Umbilical cord (tissue), 1 donor: ENCODE measurements at regions not wholly inside any gene's neighbourhood (a gene's known extent, or its start where the extent isn't known, plus 50 kb on each side); places are given as distances from the start of the nearest gene placed in this dataset.

ENCODE experiments used
- DNase-seq: peaks from one replicate; pipeline ENCODE4 v3.0.0-alpha.2; 2015; ENCODE audit warnings: low spot score

- DNase-seq: no peak
These were observed 169.1 kb downstream of the GUCY2F start for GRCh38 chrX:109312757-109313156.

- no peak for DNase-seq
These were observed 171.9 kb downstream of the GUCY2F start for GRCh38 chrX:109310031-109310430.

- no peak for DNase-seq
These were observed 180.7 kb downstream of the GUCY2F start for GRCh38 chrX:109301177-109301576.

GRCh38 chrX:109300415-109300814 is 181.5 kb downstream of the GUCY2F start:
- no peak for DNase-seq

GRCh38 chrX:109299091-109299490 is 182.8 kb downstream of the GUCY2F start:
- DNase-seq: no peak

GRCh38 chrX:109294097-109294814 is 187.6 kb downstream of the GUCY2F start:
- peak; percentile 0 for DNase-seq

GRCh38 chrX:109283870-109284269 is 198.0 kb downstream of the GUCY2F start:
- no peak for DNase-seq

- peak; percentile 12 for DNase-seq
These were observed 200.2 kb downstream of the GUCY2F start for GRCh38 chrX:109281483-109282275.

GRCh38 chrX:109274806-109275205 is 207.1 kb downstream of the GUCY2F start:
- no peak for DNase-seq

- DNase-seq: no peak
These were observed 211.1 kb downstream of the GUCY2F start for GRCh38 chrX:109270580-109271484.

- DNase-seq: no peak
These were observed 213.5 kb downstream of the GUCY2F start for GRCh38 chrX:109268340-109268739.

- no peak for DNase-seq
These were observed 215.9 kb downstream of the GUCY2F start for GRCh38 chrX:109266034-109266433.

- DNase-seq: no peak
These were observed 217.0 kb downstream of the GUCY2F start for GRCh38 chrX:109264878-109265277.

- no peak for DNase-seq
These were observed 220.6 kb downstream of the GUCY2F start for GRCh38 chrX:109261279-109261678.

GRCh38 chrX:109252789-109253188 is 229.1 kb downstream of the GUCY2F start:
- DNase-seq: no peak

- no peak for DNase-seq
These were observed 263.1 kb downstream of the GUCY2F start for GRCh38 chrX:109218761-109219160.

GRCh38 chrX:109199726-109200125 is 282.2 kb downstream of the GUCY2F start:
- no peak for DNase-seq

GRCh38 chrX:109190542-109190941 is 291.3 kb downstream of the GUCY2F start:
- no peak for DNase-seq

- no peak for DNase-seq
These were observed 294.3 kb downstream of the GUCY2F start for GRCh38 chrX:109187473-109188168.

- DNase-seq: no peak
These were observed 294.9 kb downstream of the GUCY2F start for GRCh38 chrX:109186939-109187338.

GRCh38 chrX:109184506-109185139 is 297.3 kb downstream of the GUCY2F start:
- no peak for DNase-seq
